ENCODE measurements at regions not wholly inside any gene's neighbourhood (a gene's known extent, or its start where the extent isn't known, plus 50 kb on each side); places are given as distances from the start of the nearest gene placed in this dataset.
"Not testable (repeated sequence)": the region's sequence is repeated elsewhere in the genome, so short reads cannot be mapped to it uniquely, and the experiment has no call there.

DNA sequence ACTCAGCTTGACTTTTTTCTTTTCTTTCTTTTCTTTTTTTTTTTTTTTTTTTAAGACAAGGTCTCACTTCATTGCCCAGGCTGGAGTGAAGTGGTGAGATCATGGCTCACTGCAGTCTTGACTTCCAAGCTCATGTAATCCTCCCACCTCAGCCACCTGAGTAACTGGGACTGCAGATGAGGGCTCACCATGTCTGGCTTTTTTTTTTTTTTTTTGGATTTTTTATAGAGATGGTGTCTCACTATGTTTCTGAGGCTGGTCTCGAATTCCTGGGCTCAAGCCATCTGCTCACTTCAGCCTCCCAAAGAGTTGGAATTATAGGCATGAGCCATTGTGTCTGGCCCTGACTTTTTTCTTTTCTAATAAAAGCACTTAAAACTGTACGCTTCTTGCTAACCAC, 358.2 kb upstream of the IGFBP3 start:
- 62 to 87% (median 75%) methylated on average over 2 of the region's 2 CpGs for WGBS, 4 donors

DNA sequence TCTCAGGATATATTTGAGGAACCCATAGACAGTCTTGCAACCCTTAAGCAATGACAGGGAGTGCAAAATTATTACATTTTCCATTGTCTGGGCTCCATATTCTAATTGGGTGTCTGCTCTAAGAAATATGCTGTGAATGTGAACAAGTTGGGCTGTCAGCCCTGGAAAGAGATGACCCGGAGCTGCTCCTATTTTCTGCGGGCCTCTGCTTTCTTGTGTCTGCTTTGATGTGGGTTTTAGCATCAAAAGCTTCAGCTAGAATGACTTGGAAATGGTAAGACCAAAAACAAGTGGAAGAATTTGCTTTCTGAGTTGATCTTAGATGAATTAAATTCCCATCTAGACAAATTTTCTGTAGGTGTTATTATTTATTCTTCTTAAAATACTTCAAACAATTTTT, 343.6 kb upstream of the IGFBP3 start:
- H3K4me1 ChIP-seq (replicated peaks in 1 of 2) = no peaks in the 10 kb centered on the region
- no peaks in the 10 kb centered on the region for H3K9me3 ChIP-seq (replicated peaks in 1 of 3)
- H3K36me3 ChIP-seq (replicated peaks in 1 of 2) = no peaks in the 10 kb centered on the region
- DNase-seq = no peak
- no peak overlapping the region for H3K27ac ChIP-seq
- H3K27me3 ChIP-seq = no peaks in the 10 kb centered on the region
- intact Hi-C loops (cut with DNase I) = no loop called here
- WGBS, 4 donors = 60 to 82% (median 74%) methylated on average over 2 of the region's 2 CpGs
- H3K4me3 ChIP-seq = no peak overlapping the region
- TF ChIP-seq POLR2A (IDR thresholded peaks at IDR 0.05) (no peak), CTCF (IDR thresholded peaks at IDR 0.05) (no peak)

More for the DNA sequence above, 358.2 kb upstream of the IGFBP3 start:
- intact Hi-C loops (cut with DNase I) = no loop called here
- H3K27me3 ChIP-seq = no peaks in the 10 kb centered on the region
- H3K27ac ChIP-seq = no peak overlapping the region
- H3K36me3 ChIP-seq (replicated peaks in 1 of 2) = no peaks in the 10 kb centered on the region
- no peaks in the 10 kb centered on the region for H3K4me1 ChIP-seq (replicated peaks in 1 of 2)
- TF ChIP-seq POLR2A (IDR thresholded peaks at IDR 0.05) (no peak), CTCF (IDR thresholded peaks at IDR 0.05) (no peak)
- no peaks in the 10 kb centered on the region for H3K9me3 ChIP-seq (replicated peaks in 1 of 3)
- no peak for DNase-seq
- H3K4me3 ChIP-seq = no peak overlapping the region

DNA sequence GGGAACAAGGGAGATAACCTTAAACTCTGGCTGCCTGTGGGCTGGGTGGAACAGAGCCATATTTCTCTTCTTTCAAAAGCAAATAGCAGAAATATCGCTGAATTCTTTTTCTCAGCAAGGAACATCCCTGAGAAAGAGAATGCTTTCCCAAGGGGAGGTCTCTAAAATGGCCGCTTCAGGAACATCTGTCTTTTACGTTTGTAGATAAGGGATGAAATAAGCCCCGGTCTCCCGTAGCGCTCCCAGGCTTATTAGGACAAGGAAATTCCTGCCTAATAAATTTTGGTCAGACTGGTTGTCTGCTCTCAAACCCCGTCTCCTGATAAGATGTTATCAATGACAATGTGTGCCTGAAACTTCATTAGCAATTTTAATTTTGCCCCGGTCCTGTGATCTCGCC, 340.6 kb upstream of the IGFBP3 start:
- intact Hi-C loops (cut with DNase I); H3K27ac ChIP-seq: not testable (repeated sequence)
- WGBS, 4 donors = 87 to 89% (median 88%) methylated on average over 9 of the region's 9 CpGs

DNA sequence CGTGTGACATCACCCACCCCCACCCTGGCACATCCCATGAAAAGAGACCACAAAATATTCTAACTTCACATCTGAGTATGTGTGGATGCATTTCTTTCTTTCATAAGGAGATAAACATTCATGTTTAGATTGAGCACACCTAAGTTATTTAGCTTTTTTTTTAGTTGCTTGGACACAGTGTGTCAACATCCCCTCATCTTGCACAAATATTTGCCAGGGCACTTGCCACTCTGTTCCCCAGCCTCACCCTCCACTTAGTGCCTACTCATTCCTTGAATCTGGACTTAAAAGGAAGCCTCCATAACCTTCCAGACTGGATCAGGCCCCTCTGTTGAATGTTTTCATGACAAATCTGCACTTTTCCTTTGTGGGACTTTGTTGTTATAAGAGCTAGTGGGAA, 338.9 kb upstream of the IGFBP3 start:
- H3K36me3 ChIP-seq (replicated peaks in 1 of 2) = no peaks in the 10 kb centered on the region
- no peak for TF ChIP-seq CTCF (IDR thresholded peaks at IDR 0.05)
- TF ChIP-seq POLR2A (IDR thresholded peaks at IDR 0.05) = no peak
- H3K4me1 ChIP-seq (replicated peaks in 1 of 2) = no peaks in the 10 kb centered on the region
- 58 to 70% (median 63%) methylated on average over 1 of the region's 1 CpG for WGBS, 4 donors
- no peaks in the 10 kb centered on the region for H3K27me3 ChIP-seq
- intact Hi-C loops (cut with DNase I) = no loop called here
- H3K27ac ChIP-seq = no peak overlapping the region
- no peaks in the 10 kb centered on the region for H3K9me3 ChIP-seq (replicated peaks in 1 of 3)
- DNase-seq = no peak
- no peak overlapping the region for H3K4me3 ChIP-seq

More for the DNA sequence above, 340.6 kb upstream of the IGFBP3 start:
- not testable (repeated sequence) for DNase-seq; H3K36me3 ChIP-seq (replicated peaks in 1 of 2); H3K9me3 ChIP-seq (replicated peaks in 1 of 3); H3K4me3 ChIP-seq; H3K4me1 ChIP-seq (replicated peaks in 1 of 2); H3K27me3 ChIP-seq

- Histone ChIP-seq H3K4me1 (replicated peaks in 1 of 2) (no peaks in the 10 kb centered on the region), H3K27me3 (no peaks in the 10 kb centered on the region), H3K9me3 (replicated peaks in 1 of 3) (no peaks in the 10 kb centered on the region), H3K4me3 (no peak overlapping the region), H3K27ac (no peak overlapping the region), H3K36me3 (replicated peaks in 1 of 2) (no peaks in the 10 kb centered on the region)
- no peak for DNase-seq
- 81 to 89% (median 87%) methylated on average over 3 of the region's 3 CpGs for WGBS, 4 donors
- intact Hi-C loops (cut with DNase I) = no loop called here
- no peak for TF ChIP-seq POLR2A (IDR thresholded peaks at IDR 0.05)
- no peak for TF ChIP-seq CTCF (IDR thresholded peaks at IDR 0.05)
Measured at GRCh38 chr7:46257761-46258448, 336.8 kb upstream of the IGFBP3 start.

Data from adrenal gland (tissue), 9 donors.